ENCODE measurements at regions not wholly inside any gene's neighbourhood (a gene's known extent, or its start where the extent isn't known, plus 50 kb on each side); places are given as distances from the start of the nearest gene placed in this dataset.

DNA sequence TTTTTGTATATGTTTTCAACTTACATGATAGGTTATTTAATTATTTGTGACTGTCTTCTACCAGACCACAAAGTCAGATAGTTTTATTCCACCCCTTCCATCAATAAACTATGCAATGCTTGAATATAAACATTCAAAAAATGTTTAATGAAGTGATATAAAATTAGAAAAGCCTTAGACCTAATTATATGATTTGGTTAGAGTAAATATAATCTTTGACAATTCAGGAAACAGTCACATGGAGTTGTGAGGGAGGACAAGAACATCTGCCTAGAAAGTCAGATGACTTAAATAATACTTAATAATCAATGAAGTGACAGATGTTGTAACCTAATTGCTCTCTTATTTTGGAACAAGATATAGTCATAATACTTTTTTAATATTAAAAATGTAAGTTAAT lies 710.3 kb downstream of the ZBBX start:
- TF ChIP-seq, protein P1, sequence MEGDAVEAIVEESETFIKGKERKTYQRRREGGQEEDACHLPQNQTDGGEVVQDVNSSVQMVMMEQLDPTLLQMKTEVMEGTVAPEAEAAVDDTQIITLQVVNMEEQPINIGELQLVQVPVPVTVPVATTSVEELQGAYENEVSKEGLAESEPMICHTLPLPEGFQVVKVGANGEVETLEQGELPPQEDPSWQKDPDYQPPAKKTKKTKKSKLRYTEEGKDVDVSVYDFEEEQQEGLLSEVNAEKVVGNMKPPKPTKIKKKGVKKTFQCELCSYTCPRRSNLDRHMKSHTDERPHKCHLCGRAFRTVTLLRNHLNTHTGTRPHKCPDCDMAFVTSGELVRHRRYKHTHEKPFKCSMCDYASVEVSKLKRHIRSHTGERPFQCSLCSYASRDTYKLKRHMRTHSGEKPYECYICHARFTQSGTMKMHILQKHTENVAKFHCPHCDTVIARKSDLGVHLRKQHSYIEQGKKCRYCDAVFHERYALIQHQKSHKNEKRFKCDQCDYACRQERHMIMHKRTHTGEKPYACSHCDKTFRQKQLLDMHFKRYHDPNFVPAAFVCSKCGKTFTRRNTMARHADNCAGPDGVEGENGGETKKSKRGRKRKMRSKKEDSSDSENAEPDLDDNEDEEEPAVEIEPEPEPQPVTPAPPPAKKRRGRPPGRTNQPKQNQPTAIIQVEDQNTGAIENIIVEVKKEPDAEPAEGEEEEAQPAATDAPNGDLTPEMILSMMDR (IDR thresholded peaks at IDR 0.05) = no peak

DNA sequence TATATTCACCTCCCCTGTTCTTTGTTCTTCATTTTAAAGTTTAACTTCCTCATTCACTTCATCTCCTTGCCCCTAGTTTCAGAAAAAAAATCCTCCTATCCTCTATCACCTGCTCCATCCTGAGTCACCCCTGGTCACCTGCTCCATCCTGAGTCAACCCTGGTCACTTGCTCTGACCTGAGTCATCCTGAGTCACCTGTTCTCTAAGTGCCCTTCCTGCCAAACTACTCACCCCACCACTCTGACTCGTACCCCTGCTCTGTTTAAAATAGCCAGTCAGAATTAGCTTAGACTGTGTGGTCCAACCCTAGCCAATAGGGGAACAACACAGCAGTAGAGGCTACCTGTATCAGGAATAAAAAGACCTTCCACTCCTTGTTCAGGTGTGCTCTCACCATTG lies 716.9 kb downstream of the ZBBX start:
- TF ChIP-seq, protein P1 (IDR thresholded peaks at IDR 0.05) = no peak

GRCh38 chr3:166661621-166662020 lies 718.5 kb downstream of the ZBBX start:
- TF ChIP-seq, protein P1 (IDR thresholded peaks at IDR 0.05) = no peak

GRCh38 chr3:166660962-166661361 lies 719.1 kb downstream of the ZBBX start:
- TF ChIP-seq, protein P1 (IDR thresholded peaks at IDR 0.05) = no peak

DNA sequence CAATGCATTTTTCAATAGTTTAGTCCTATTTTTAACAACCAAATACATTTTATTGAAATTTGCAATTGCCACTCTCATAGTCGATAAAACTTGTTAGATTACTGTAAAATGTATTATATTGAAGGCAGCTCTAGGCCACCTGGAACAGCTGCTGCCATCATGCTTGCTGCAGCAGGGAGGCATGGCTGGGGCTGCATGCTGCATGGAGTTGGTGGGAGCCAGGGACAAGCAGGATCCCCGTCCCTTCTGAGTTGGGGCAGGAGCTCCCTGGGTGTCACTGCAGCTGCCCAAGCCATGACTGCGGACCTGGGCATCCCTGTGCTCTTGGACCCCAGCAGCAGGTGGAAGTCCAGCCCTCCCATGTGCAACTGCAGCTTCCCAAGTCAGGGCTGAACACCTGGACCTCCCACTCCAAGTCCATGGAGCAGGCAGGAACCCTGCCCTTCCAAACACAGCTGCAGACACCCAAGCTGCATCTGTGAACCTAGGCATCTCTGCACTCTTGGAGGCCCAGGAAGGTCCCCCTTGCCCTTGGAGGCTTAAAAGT lies 742.0 kb downstream of the ZBBX start:
- TF ChIP-seq, protein P1 (IDR thresholded peaks at IDR 0.05) = no peak

- TF ChIP-seq, protein P1 (IDR thresholded peaks at IDR 0.05) = no peak
Observed at GRCh38 chr3:166634091-166634746, 745.9 kb downstream of the ZBBX start.

DNA sequence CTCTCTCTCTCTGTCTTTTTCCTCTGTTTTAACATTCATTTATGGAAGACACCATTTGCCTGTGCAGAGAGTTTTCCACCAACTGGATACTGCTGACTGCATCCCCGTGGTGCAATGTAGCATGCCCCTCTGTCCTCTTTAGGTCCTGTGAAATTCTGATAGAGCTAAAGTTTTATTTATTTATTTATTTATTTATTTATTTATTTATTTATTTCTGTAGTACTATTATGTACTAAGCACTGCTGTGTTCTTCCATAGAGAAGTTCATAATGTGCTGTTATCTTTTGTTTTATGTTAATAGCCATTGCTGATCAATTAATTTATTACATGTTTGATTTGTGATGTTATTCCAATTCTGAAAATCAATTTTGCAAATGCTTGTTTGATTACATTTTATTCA lies 749.9 kb downstream of the ZBBX start:
- TF ChIP-seq, protein P1 (IDR thresholded peaks at IDR 0.05) = no peak

Measured in LNCAP (cell line).